SK-N-SH treated with all-trans-retinoic acid at 6 μM for 48 hours (cell line): ENCODE measurements at regions not wholly inside any gene's neighbourhood (a gene's known extent, or its start where the extent isn't known, plus 50 kb on each side); places are given as distances from the start of the nearest gene placed in this dataset.

Experiments used
- ATAC-seq: fragments of 200-7000 bp; cut with Tn5 transposase; 3 replicates; pipeline ENCODE4 v1.9.1; 2020; ENCODE audit warnings: mild to moderate bottlenecking, moderate library complexity
- ARNTL ChIP-seq: fragments of 450-650 bp; formaldehyde crosslinking; IDR thresholded peaks from 2 replicates; pipeline ENCODE4 v1.5.0; 2020; ENCODE audit warnings: low read depth, mild to moderate bottlenecking, moderate library complexity, borderline replicate concordance
- BACH2 ChIP-seq: fragments of 250-450 bp; sonication (Bioruptor Pico); IDR thresholded peaks from 2 replicates; pipeline ENCODE4 v1.9.0; 2021; ENCODE audit warnings: mild to moderate bottlenecking, borderline replicate concordance
- CREB5 ChIP-seq: fragments of 250-450 bp; sonication (Bioruptor Pico); IDR thresholded peaks from 2 replicates; pipeline ENCODE4 v1.5.1; 2020; ENCODE audit warnings: low read depth, mild to moderate bottlenecking, moderate library complexity
- CSDC2 ChIP-seq: fragments of 250-450 bp; sonication (Bioruptor Pico); IDR thresholded peaks from 2 replicates; pipeline ENCODE4 v1.5.0; 2020; ENCODE audit warnings: mild to moderate bottlenecking, moderate library complexity
- CSRNP3 ChIP-seq: fragments of 250-450 bp; sonication (Bioruptor Pico); IDR thresholded peaks from 2 replicates; pipeline ENCODE4 v1.5.1; 2021; ENCODE audit warnings: mild to moderate bottlenecking, moderate library complexity
- ESRRG ChIP-seq: fragments of 250-450 bp; sonication (Bioruptor Pico); IDR thresholded peaks from 2 replicates; pipeline ENCODE4 v1.6.1; 2021; ENCODE audit warnings: mild to moderate bottlenecking
- GLIS3 ChIP-seq: fragments of 250-450 bp; sonication (Bioruptor Pico); IDR thresholded peaks from 2 replicates; pipeline ENCODE4 v1.5.0; 2020; ENCODE audit warnings: mild to moderate bottlenecking, moderate library complexity
- ISL1 ChIP-seq: fragments of 250-450 bp; sonication (Bioruptor Pico); IDR thresholded peaks from 2 replicates; pipeline ENCODE4 v2.1.2; 2022; ENCODE audit warnings: mild to moderate bottlenecking, moderate library complexity
- OSR1 ChIP-seq: fragments of 250-450 bp; sonication (Bioruptor Pico); IDR thresholded peaks from 2 replicates; pipeline ENCODE4 v1.8.0; 2022; ENCODE audit warnings: moderate library complexity, mild to moderate bottlenecking, inconsistent platforms
- POU6F1 ChIP-seq: fragments of 250-450 bp; sonication (Bioruptor Pico); IDR thresholded peaks from 2 replicates; pipeline ENCODE4 v1.8.0; 2021; ENCODE audit warnings: low read depth, mild to moderate bottlenecking, moderate library complexity, borderline replicate concordance
- PPARA ChIP-seq: fragments of 250-450 bp; sonication (Bioruptor Pico); IDR thresholded peaks from 2 replicates; pipeline ENCODE4 v1.5.0; 2020; ENCODE audit warnings: mild to moderate bottlenecking, borderline replicate concordance
- RARB ChIP-seq: fragments of 250-450 bp; sonication (Bioruptor Pico); IDR thresholded peaks from 2 replicates; pipeline ENCODE4 v1.8.0; 2021; ENCODE audit warnings: mild to moderate bottlenecking, moderate library complexity
- TCF4 ChIP-seq: fragments of 250-450 bp; sonication (Bioruptor Pico); IDR thresholded peaks from 2 replicates; pipeline ENCODE4 v1.8.0; 2021; ENCODE audit warnings: mild to moderate bottlenecking, moderate library complexity, borderline replicate concordance
- TSHZ2 ChIP-seq: fragments of 250-450 bp; sonication (Bioruptor Pico); IDR thresholded peaks from 2 replicates; pipeline ENCODE4 v1.5.0; 2020; ENCODE audit warnings: mild to moderate bottlenecking, moderate library complexity
- ZC3H10 ChIP-seq: fragments of 250-450 bp; sonication (Bioruptor Pico); IDR thresholded peaks from 2 replicates; pipeline ENCODE4 v1.5.1; 2021; ENCODE audit warnings: mild to moderate bottlenecking, moderate library complexity
- ZFP3 ChIP-seq: fragments of 250-450 bp; sonication (Bioruptor Pico); IDR thresholded peaks from 2 replicates; pipeline ENCODE4 v1.5.0; 2020; ENCODE audit warnings: mild to moderate bottlenecking, moderate library complexity
- ZFP30 ChIP-seq: fragments of 450-650 bp; formaldehyde crosslinking; IDR thresholded peaks from 2 replicates; pipeline ENCODE4 v1.5.0; 2022; ENCODE audit warnings: mild to moderate bottlenecking, moderate library complexity
- ZNF70 ChIP-seq: fragments of 450-650 bp; formaldehyde crosslinking; IDR thresholded peaks from 2 replicates; pipeline ENCODE4 v1.5.0; 2020; ENCODE audit warnings: mild to moderate bottlenecking, moderate library complexity
- ZNF8 ChIP-seq: fragments of 450-650 bp; formaldehyde crosslinking; IDR thresholded peaks from 2 replicates; pipeline ENCODE4 v1.5.0; 2020; ENCODE audit warnings: mild to moderate bottlenecking, moderate library complexity

GRCh38 chr1:106897976-106898375 lies 158.5 kb upstream of the PRMT6 start:
- no peak for ATAC-seq
- TF ChIP-seq OSR1 (CRISPR knock-in tag) (no peak), TSHZ2 (no peak), CSDC2 (no peak), BACH2 (CRISPR knock-in tag) (no peak), CREB5 (CRISPR knock-in tag) (no peak), RARB (CRISPR knock-in tag) (no peak), ISL1 (CRISPR knock-in tag) (no peak), POU6F1 (CRISPR knock-in tag) (no peak), ZNF8 (CRISPR knock-in tag) (no peak)

GRCh38 chr1:106899644-106900043 lies 156.8 kb upstream of the PRMT6 start:
- no peak for ATAC-seq
- no peak for TF ChIP-seq TCF4

- ATAC-seq: no peak
- TF ChIP-seq POU6F1 (CRISPR knock-in tag) (no peak), TCF4 (no peak), ESRRG (CRISPR knock-in tag) (no peak), CSDC2 (no peak), ZNF8 (CRISPR knock-in tag) (no peak), BACH2 (CRISPR knock-in tag) (no peak), PPARA (CRISPR knock-in tag) (no peak), ZFP3 (CRISPR knock-in tag) (no peak), OSR1 (CRISPR knock-in tag) (no peak), TSHZ2 (no peak), ZFP30 (CRISPR knock-in tag) (no peak), ARNTL (CRISPR knock-in tag) (no peak), CSRNP3 (CRISPR knock-in tag) (no peak)
- TF ChIP-seq, all 23 proteins: peak for 0
Observed at GRCh38 chr1:106907795-106908194, 148.7 kb upstream of the PRMT6 start.

GRCh38 chr1:106908689-106909088 lies 147.8 kb upstream of the PRMT6 start:
- TF ChIP-seq CREB5 (CRISPR knock-in tag) (no peak), GLIS3 (CRISPR knock-in tag) (no peak), ZNF70 (CRISPR knock-in tag) (no peak), CSDC2 (no peak), ZC3H10 (CRISPR knock-in tag) (no peak), PPARA (CRISPR knock-in tag) (no peak)
- no peak for ATAC-seq
